SH-SY5Y (cell line): ENCODE measurements at regions not wholly inside any gene's neighbourhood (a gene's known extent, or its start where the extent isn't known, plus 50 kb on each side); places are given as distances from the start of the nearest gene placed in this dataset.

Experiments
- GATA2 ChIP-seq: IDR thresholded peaks from 2 replicates; pipeline ENCODE4 v1.6.1; 2011; ENCODE audit warnings: mild to moderate bottlenecking, low read depth, low read length
- GATA3 ChIP-seq: IDR thresholded peaks from 2 replicates; pipeline ENCODE4 v1.6.1; 2011; ENCODE audit warnings: low read depth, mild to moderate bottlenecking, low read length, moderate library complexity

GRCh38 chr7:145474009-145474686 lies 638.3 kb upstream of the TPK1 start:
- TF ChIP-seq GATA3 (no peak), GATA2 (no peak)
